HG02798 (cell line): ENCODE measurements at regions not wholly inside any gene's neighbourhood (a gene's known extent, or its start where the extent isn't known, plus 50 kb on each side); places are given as distances from the start of the nearest gene placed in this dataset.

Experiments used
- ATAC-seq: cut with Tn5 transposase; IDR thresholded peaks from one replicate; pipeline ENCODE4 v1.9.1; 2021; ENCODE audit warnings: mild to moderate bottlenecking; ENCODE audit not compliant: unreplicated experiment, poor library complexity

GRCh38 chr13:34474187-34474868, 467.7 kb upstream of the NBEA start:
- ATAC-seq: no peak

GRCh38 chr13:34478376-34478775, 463.7 kb upstream of the NBEA start:
- no peak for ATAC-seq

GRCh38 chr13:34502011-34502410, 440.1 kb upstream of the NBEA start:
- ATAC-seq: no peak

GRCh38 chr13:34502621-34503020, 439.4 kb upstream of the NBEA start:
- ATAC-seq: no peak

GRCh38 chr13:34506796-34507195, 435.3 kb upstream of the NBEA start:
- no peak for ATAC-seq

- ATAC-seq: no peak
Observed at GRCh38 chr13:34507630-34508029, 434.4 kb upstream of the NBEA start.

- ATAC-seq: no peak
Observed at GRCh38 chr13:34512817-34513216, 429.3 kb upstream of the NBEA start.

- no peak for ATAC-seq
Observed at GRCh38 chr13:34513526-34513925, 428.5 kb upstream of the NBEA start.

- ATAC-seq: no peak
Observed at GRCh38 chr13:34515201-34515600, 426.9 kb upstream of the NBEA start.

GRCh38 chr13:34521171-34521570, 420.9 kb upstream of the NBEA start:
- ATAC-seq: no peak

GRCh38 chr13:34522808-34523207, 419.3 kb upstream of the NBEA start:
- no peak for ATAC-seq

GRCh38 chr13:34523406-34523805, 418.7 kb upstream of the NBEA start:
- no peak for ATAC-seq

GRCh38 chr13:34533941-34534340, 408.1 kb upstream of the NBEA start:
- no peak for ATAC-seq

GRCh38 chr13:34542321-34542720, 399.7 kb upstream of the NBEA start:
- ATAC-seq: no peak

GRCh38 chr13:34543836-34544235, 398.2 kb upstream of the NBEA start:
- no peak for ATAC-seq

- ATAC-seq: no peak
Observed at GRCh38 chr13:34545461-34545860, 396.6 kb upstream of the NBEA start.

- no peak for ATAC-seq
Observed at GRCh38 chr13:34546344-34547250, 395.5 kb upstream of the NBEA start.

- no peak for ATAC-seq
Observed at GRCh38 chr13:34547929-34548328, 394.1 kb upstream of the NBEA start.

- ATAC-seq: no peak
Observed at GRCh38 chr13:34553376-34553775, 388.7 kb upstream of the NBEA start.

- no peak for ATAC-seq
Observed at GRCh38 chr13:34555988-34556387, 386.1 kb upstream of the NBEA start.

- ATAC-seq: no peak
Observed at GRCh38 chr13:34561033-34561432, 381.0 kb upstream of the NBEA start.

GRCh38 chr13:34567597-34567996, 374.5 kb upstream of the NBEA start:
- ATAC-seq: no peak
